Tibial nerve (tissue), 3 donors: ENCODE measurements at regions not wholly inside any gene's neighbourhood (a gene's known extent, or its start where the extent isn't known, plus 50 kb on each side); places are given as distances from the start of the nearest gene placed in this dataset.

Experiments
- CTCF ChIP-seq, 5 experiments: fragments of 200-600 bp in 3 of 5; fragments of 450-650 bp in 2 of 5; sonication (generic) in 3 of 5; IDR thresholded peaks; one replicate each; pipeline ENCODE4 v1.5.1; 2016 to 2019; ENCODE audit warnings: antibody characterized with exemption in 5 of 5, mild to moderate bottlenecking in 3 of 5, moderate library complexity in 2 of 5
- POLR2A ChIP-seq, 2 donors: fragments of 450-650 bp; IDR thresholded peaks; one replicate each; pipeline ENCODE4 v1.6.1; 2017; ENCODE audit warnings: antibody characterized with exemption in 2 of 2, mild to moderate bottlenecking in 2 of 2, moderate library complexity in 2 of 2

DNA sequence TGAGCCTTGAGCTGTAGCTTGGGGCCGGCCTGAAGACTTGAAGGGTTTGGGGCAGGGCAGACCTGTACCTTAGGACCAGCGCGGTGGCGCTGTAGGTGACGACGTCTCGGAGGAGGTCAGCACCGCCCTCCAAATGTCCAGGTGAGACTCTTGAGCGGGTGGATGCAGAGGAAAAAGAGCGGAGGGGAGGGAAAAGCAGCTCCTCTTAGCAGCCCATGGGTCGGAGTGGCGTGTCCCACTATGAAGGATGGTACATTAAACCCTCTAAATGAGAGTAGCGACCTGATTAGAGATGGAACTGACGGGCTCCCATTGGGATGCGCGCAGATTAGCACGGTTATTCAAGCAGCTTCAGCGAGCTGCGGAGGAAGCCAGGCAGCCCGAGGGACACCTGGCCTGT is 77.0 kb upstream of the MAP1LC3B2 start:
- TF ChIP-seq CTCF (IDR thresholded peaks at IDR 0.05) (no peak), POLR2A (IDR thresholded peaks at IDR 0.05) (no peak)
